Neuronal stem cell (in vitro differentiated cells): ENCODE measurements at regions not wholly inside any gene's neighbourhood (a gene's known extent, or its start where the extent isn't known, plus 50 kb on each side); places are given as distances from the start of the nearest gene placed in this dataset.

Source experiments
- DNase-seq: peaks from one replicate; pipeline ENCODE4 v3.0.0-alpha.2; 2013; ENCODE audit warnings: low spot score
- H2AFZ ChIP-seq: one replicate; pipeline ENCODE4 v1.6.1; 2013; ENCODE audit warnings: mild to moderate bottlenecking, low read length, inconsistent platforms
- H2AK5ac ChIP-seq: 2 replicates; pipeline ENCODE4 v1.6.1; 2013; ENCODE audit warnings: low read depth, mild to moderate bottlenecking, inconsistent platforms, low read length, moderate library complexity, mixed read lengths
- H2BK120ac ChIP-seq: 2 replicates; pipeline ENCODE4 v1.6.1; 2013; ENCODE audit warnings: low read depth, mild to moderate bottlenecking, inconsistent platforms, low read length, moderate library complexity, mixed read lengths
- H2BK12ac ChIP-seq: one replicate; pipeline ENCODE4 v1.6.1; 2013; ENCODE audit warnings: low read length, inconsistent platforms
- H2BK15ac ChIP-seq: 2 replicates; pipeline ENCODE4 v1.6.1; 2013; ENCODE audit warnings: mild to moderate bottlenecking, low read length, inconsistent platforms, mixed read lengths
- H2BK5ac ChIP-seq: one replicate; pipeline ENCODE4 v1.6.1; 2013; ENCODE audit warnings: inconsistent platforms, mild to moderate bottlenecking, low read length, moderate library complexity
- H3K14ac ChIP-seq: one replicate; pipeline ENCODE4 v1.6.1; 2013; ENCODE audit warnings: low read length, inconsistent platforms
- H3K18ac ChIP-seq: 2 replicates; pipeline ENCODE4 v1.6.1; 2013; ENCODE audit warnings: low read length, inconsistent platforms
- H3K23ac ChIP-seq: 2 replicates; pipeline ENCODE4 v1.6.1; 2013; ENCODE audit warnings: low read depth, mild to moderate bottlenecking, mixed read lengths, low read length, inconsistent platforms; ENCODE audit not compliant: poor library complexity
- H3K27ac ChIP-seq: replicated peaks from 3 replicates; pipeline ENCODE4 v1.5.1; 2013; ENCODE audit warnings: low read length, inconsistent platforms
- H3K27me3 ChIP-seq, 3 experiments: 2 replicates each; pipeline ENCODE4 v1.6.1; 2013; ENCODE audit warnings: low read length in 3 of 3, mild to moderate bottlenecking in 2 of 3, inconsistent platforms in 1 of 3, low read depth in 1 of 3, mixed read lengths in 1 of 3, moderate library complexity in 1 of 3; ENCODE audit not compliant: control insufficient read depth in 3 of 3, insufficient read depth in 3 of 3
- H3K36me3 ChIP-seq, 2 donors: replicated peaks in 1 of 2; 2 replicates each; pipeline ENCODE4 v1.6.1; 2013; ENCODE audit warnings: low read length in 2 of 2; ENCODE audit not compliant: control insufficient read depth in 2 of 2, insufficient read depth in 2 of 2
- H3K4ac ChIP-seq: 2 replicates; pipeline ENCODE4 v1.6.1; 2013; ENCODE audit warnings: inconsistent platforms, mild to moderate bottlenecking, low read length, moderate library complexity
- H3K4me1 ChIP-seq, 2 donors: 1 replicate in 1 of 2; 2 replicates in 1 of 2; pipeline ENCODE4 v1.6.1; 2013; ENCODE audit warnings: low read length in 2 of 2, low read depth in 1 of 2; ENCODE audit not compliant: control insufficient read depth in 2 of 2, insufficient read depth in 1 of 2
- H3K4me2 ChIP-seq: one replicate; pipeline ENCODE4 v1.6.1; 2013; ENCODE audit warnings: mild to moderate bottlenecking, low read length, inconsistent platforms; ENCODE audit not compliant: insufficient read depth, poor library complexity, severe bottlenecking
- H3K4me3 ChIP-seq, 2 donors: 2 replicates each; pipeline ENCODE4 v1.5.1; 2013; ENCODE audit warnings: low read length in 2 of 2, mild to moderate bottlenecking in 2 of 2, inconsistent platforms in 1 of 2, moderate library complexity in 1 of 2
- H3K79me1 ChIP-seq: one replicate; pipeline ENCODE4 v1.6.1; 2013; ENCODE audit warnings: low read depth, mild to moderate bottlenecking, inconsistent platforms, low read length, moderate library complexity
- H3K9ac ChIP-seq: one replicate; pipeline ENCODE4 v1.6.1; 2013; ENCODE audit warnings: mild to moderate bottlenecking, low read depth, low read length, inconsistent platforms; ENCODE audit not compliant: poor library complexity
- H3K9me3 ChIP-seq, 2 donors: replicated peaks in 1 of 2; 2 replicates each; pipeline versions ENCODE3 to v1.6.1; 2013; ENCODE audit warnings: low read length in 2 of 2, mild to moderate bottlenecking in 2 of 2, inconsistent platforms in 1 of 2, low read depth in 1 of 2, mixed read lengths in 1 of 2, moderate library complexity in 1 of 2; ENCODE audit not compliant: control insufficient read depth in 2 of 2, insufficient read depth in 1 of 2
- H4K8ac ChIP-seq: one replicate; pipeline ENCODE4 v1.6.1; 2013; ENCODE audit warnings: low read depth, mild to moderate bottlenecking, inconsistent platforms, low read length, moderate library complexity
- H4K91ac ChIP-seq: one replicate; pipeline ENCODE4 v1.6.1; 2013; ENCODE audit warnings: low read length, low read depth, mild to moderate bottlenecking, inconsistent platforms; ENCODE audit not compliant: poor library complexity
- WGBS, 2 donors: extraction: QIAGEN DNeasy Blood & Tissue Kit; methylation state at CpG; one replicate each; pipeline ENCODE4 v1.1.7; 2013; ENCODE audit warnings: missing lambda C conversion rate in 2 of 2, mixed read lengths in 1 of 2; ENCODE audit not compliant: insufficient read length in 2 of 2, insufficient replicate concordance in 1 of 2; ENCODE audit errors: extremely low coverage in 2 of 2; 5-methylcytosine and 5-hydroxymethylcytosine counted together

DNA sequence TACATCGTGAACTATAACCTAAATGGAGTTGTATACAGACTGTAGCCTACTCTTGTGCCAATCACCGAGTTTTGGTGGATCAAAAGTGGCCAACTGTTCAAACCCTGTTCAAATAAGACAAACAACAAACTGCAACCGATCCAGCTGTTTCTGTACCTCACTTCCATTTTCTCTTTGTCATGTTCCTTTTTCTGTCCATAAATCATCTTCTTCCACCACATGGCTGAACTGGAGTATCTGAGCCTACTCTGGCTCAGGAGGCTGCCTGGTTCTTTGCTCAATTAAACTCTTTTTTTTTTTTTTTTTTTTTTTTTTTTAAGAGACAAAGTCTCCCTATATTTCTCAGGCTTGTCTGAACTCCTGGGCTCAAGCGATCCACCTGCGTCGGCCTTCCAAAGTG, 59.0 kb upstream of the NPVF start:
- WGBS, 2 donors, result no CpG with 5 or more reads among the region's 6 CpGs

DNA sequence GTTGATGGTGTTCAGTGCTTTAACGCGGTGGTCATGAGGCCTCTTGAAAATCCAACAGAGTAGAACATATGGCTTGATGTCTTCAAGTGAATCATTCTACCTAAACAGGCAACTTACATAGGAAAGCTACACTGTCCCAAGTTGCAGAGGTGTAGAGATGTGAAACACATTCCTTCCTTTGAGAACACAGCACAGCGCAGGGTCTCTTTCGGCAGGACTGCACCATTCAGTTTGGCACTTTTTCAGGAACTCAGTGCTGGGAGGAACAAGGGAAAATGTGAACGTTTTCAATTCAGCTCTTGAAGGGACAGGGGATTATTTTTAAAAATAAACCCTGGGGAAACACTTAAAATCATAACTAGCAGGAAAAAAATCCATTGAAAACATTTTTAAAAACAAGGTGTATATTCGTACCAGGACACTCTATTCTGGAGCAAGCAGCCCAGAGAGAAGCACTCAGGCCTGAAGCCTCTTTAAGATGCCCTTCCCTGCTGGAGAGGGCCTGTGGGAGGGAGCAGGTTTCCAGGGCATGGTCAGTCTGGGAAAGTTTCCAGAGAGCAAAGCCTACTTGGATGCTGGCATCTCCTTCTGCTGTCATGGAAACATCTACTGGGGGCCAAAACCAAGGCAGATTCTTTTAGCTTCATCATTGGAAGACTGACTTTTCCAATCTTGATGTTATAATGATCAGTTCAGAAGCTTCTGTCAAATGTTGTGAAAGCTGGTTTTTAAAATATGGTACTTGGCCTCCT, 60.4 kb upstream of the NPVF start:
- H3K9ac ChIP-seq, result no peak overlapping the region

More for the DNA sequence above, 59.0 kb upstream of the NPVF start:
- no peak for DNase-seq
- H2BK120ac ChIP-seq, result no peak overlapping the region
- no peak overlapping the region for H2BK5ac ChIP-seq
- no peaks in the 10 kb centered on the region for H3K79me1 ChIP-seq
- no peak overlapping the region for H3K4me3 ChIP-seq
- H3K23ac ChIP-seq, result no peak overlapping the region
- no peak overlapping the region for H2BK12ac ChIP-seq
- H3K4ac ChIP-seq, result no peak overlapping the region
- H2AK5ac ChIP-seq, result no peak overlapping the region
- H2AFZ ChIP-seq, result no peak overlapping the region
- H2BK15ac ChIP-seq, result no peak overlapping the region
- H3K14ac ChIP-seq, result no peak overlapping the region
- no peaks in the 10 kb centered on the region for H3K9me3 ChIP-seq
- H3K18ac ChIP-seq, result no peak overlapping the region
- H3K4me2 ChIP-seq, result no peak overlapping the region
- H4K8ac ChIP-seq, result no peak overlapping the region
- no peak overlapping the region for H3K9ac ChIP-seq
- H3K27ac ChIP-seq, result no peak overlapping the region
- peaks cover 0 to 11% (median 0%) of the 10 kb centered on the region in 3 experiments for H3K27me3 ChIP-seq
- H3K36me3 ChIP-seq, result no peaks in the 10 kb centered on the region
- H3K4me1 ChIP-seq, result no peaks in the 10 kb centered on the region
- no peak overlapping the region for H4K91ac ChIP-seq

DNA sequence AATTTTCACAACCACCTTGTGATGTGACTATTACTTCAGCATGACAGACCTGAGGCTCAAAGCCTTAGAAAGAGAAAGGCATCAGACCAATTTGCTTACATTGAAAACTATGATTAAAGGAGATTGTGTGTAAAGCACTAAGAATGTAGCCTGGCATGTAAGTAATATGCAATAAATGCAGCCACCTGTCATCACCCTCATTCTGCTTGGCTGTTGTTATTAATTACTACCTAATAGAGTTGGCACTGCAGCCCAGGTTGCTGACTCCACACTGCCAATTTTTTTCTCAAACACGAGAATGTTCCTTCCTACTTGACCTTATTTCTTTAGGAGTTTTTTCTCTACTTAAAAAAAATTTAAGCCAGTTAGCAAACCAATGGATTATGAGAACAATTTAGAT, 61.2 kb upstream of the NPVF start:
- H3K27ac ChIP-seq, result no peak overlapping the region
- no peak overlapping the region for H4K91ac ChIP-seq
- no peak overlapping the region for H2BK12ac ChIP-seq
- H3K18ac ChIP-seq, result no peak overlapping the region
- H3K27me3 ChIP-seq, result peaks cover 0 to 7% (median 0%) of the 10 kb centered on the region in 3 experiments
- no peaks in the 10 kb centered on the region for H3K79me1 ChIP-seq
- no peak overlapping the region for H2BK15ac ChIP-seq
- H4K8ac ChIP-seq, result no peak overlapping the region
- no peak overlapping the region for H2BK5ac ChIP-seq
- no peaks in the 10 kb centered on the region for H3K36me3 ChIP-seq
- no peak for DNase-seq
- H3K4me1 ChIP-seq, result no peaks in the 10 kb centered on the region
- no peak overlapping the region for H3K23ac ChIP-seq
- H3K4me2 ChIP-seq, result no peak overlapping the region
- no CpG with 5 or more reads among the region's 1 CpG for WGBS, 2 donors
- no peak overlapping the region for H3K14ac ChIP-seq
- no peak overlapping the region for H3K4ac ChIP-seq
- no peak overlapping the region for H2AFZ ChIP-seq
- H2BK120ac ChIP-seq, result no peak overlapping the region
- no peaks in the 10 kb centered on the region for H3K9me3 ChIP-seq
- no peak overlapping the region for H3K4me3 ChIP-seq
- H3K9ac ChIP-seq, result no peak overlapping the region
- no peak overlapping the region for H2AK5ac ChIP-seq

More for the DNA sequence above, 60.4 kb upstream of the NPVF start:
- no peak overlapping the region for H2BK120ac ChIP-seq
- H3K79me1 ChIP-seq, result no peaks in the 10 kb centered on the region
- H3K4me1 ChIP-seq, result no peaks in the 10 kb centered on the region
- H2BK5ac ChIP-seq, result no peak overlapping the region
- H3K27ac ChIP-seq, result no peak overlapping the region
- no peak overlapping the region for H3K4me3 ChIP-seq
- no peaks in the 10 kb centered on the region for H3K36me3 ChIP-seq
- no peak overlapping the region for H2AFZ ChIP-seq
- no peak overlapping the region for H3K23ac ChIP-seq
- no peak overlapping the region for H3K4ac ChIP-seq
- H4K8ac ChIP-seq, result no peak overlapping the region
- H2BK12ac ChIP-seq, result no peak overlapping the region
- H2AK5ac ChIP-seq, result no peak overlapping the region
- H3K18ac ChIP-seq, result no peak overlapping the region
- no peak overlapping the region for H3K14ac ChIP-seq
- H4K91ac ChIP-seq, result no peak overlapping the region
- WGBS, 2 donors, result no CpG with 5 or more reads among the region's 6 CpGs
- H2BK15ac ChIP-seq, result no peak overlapping the region
- H3K27me3 ChIP-seq, result peaks cover 0 to 7% (median 0%) of the 10 kb centered on the region in 3 experiments
- H3K4me2 ChIP-seq, result no peak overlapping the region
- DNase-seq, result no peak
- H3K9me3 ChIP-seq, result no peaks in the 10 kb centered on the region

DNA sequence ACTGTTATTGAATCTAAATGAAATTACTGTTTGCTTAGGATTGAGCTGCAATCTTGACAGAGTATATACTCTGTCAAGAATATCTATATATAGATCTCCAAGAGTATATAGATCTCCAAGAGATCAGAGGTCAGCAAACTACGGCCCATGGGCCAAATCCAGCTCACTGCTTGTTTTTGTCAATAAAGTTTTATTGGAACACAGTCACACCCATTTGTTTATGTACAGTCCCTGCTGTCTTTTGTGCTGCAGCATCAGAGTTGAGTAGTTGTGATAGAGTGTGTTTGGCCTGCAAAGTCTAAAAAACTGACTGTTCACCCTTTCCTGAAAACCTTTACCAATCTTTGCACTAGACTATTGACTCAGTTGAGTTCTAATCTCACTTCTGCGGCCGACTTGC, 66.3 kb upstream of the NPVF start:
- no CpG with 5 or more reads among the region's 3 CpGs for WGBS, 2 donors
- no peaks in the 10 kb centered on the region for H3K36me3 ChIP-seq
- no peaks in the 10 kb centered on the region for H3K27me3 ChIP-seq
- H3K9ac ChIP-seq, result no peak overlapping the region
- no peak overlapping the region for H2AFZ ChIP-seq
- H4K91ac ChIP-seq, result no peak overlapping the region
- no peak overlapping the region for H2BK120ac ChIP-seq
- no peak for DNase-seq
- no peak overlapping the region for H2AK5ac ChIP-seq
- no peak overlapping the region for H3K4me2 ChIP-seq
- no peaks in the 10 kb centered on the region for H3K79me1 ChIP-seq
- no peak overlapping the region for H3K27ac ChIP-seq
- H4K8ac ChIP-seq, result no peak overlapping the region
- H3K14ac ChIP-seq, result no peak overlapping the region
- H3K4me3 ChIP-seq, result no peak overlapping the region
- H3K4ac ChIP-seq, result no peak overlapping the region
- no peak overlapping the region for H2BK15ac ChIP-seq
- no peak overlapping the region for H3K18ac ChIP-seq
- no peaks in the 10 kb centered on the region for H3K9me3 ChIP-seq
- no peak overlapping the region for H2BK5ac ChIP-seq
- no peak overlapping the region for H3K23ac ChIP-seq
- no peak overlapping the region for H2BK12ac ChIP-seq
- no peaks in the 10 kb centered on the region for H3K4me1 ChIP-seq
